Kidney (tissue), 13 donors: ENCODE measurements at regions not wholly inside any gene's neighbourhood (a gene's known extent, or its start where the extent isn't known, plus 50 kb on each side); places are given as distances from the start of the nearest gene placed in this dataset.

Experiments
- DNase-seq, 5 donors: peaks; one replicate each; pipeline ENCODE4 v3.0.0-alpha.2; 2013 to 2020
- FAIRE-seq: peaks from 2 replicates; lab custom pipeline; 2012; peaks lifted over from hg19 to GRCh38; lab: Jason Lieb, UNC
- H3K27ac ChIP-seq, 2 donors: one replicate each; pipeline ENCODE4 v1.7.0; 2013; ENCODE audit warnings: low read depth in 2 of 2, low read length in 2 of 2, inconsistent platforms in 1 of 2
- H3K27me3 ChIP-seq: one replicate; pipeline ENCODE4 v1.7.1; 2013; ENCODE audit warnings: low read length, inconsistent platforms; ENCODE audit not compliant: control insufficient read depth, insufficient read depth
- H3K36me3 ChIP-seq, 3 donors: one replicate each; pipeline versions ENCODE4 v1.7.0 to v1.7.1; 2013; ENCODE audit warnings: low read length in 3 of 3, control low read depth in 1 of 3, inconsistent platforms in 1 of 3; ENCODE audit not compliant: insufficient read depth in 3 of 3, control insufficient read depth in 2 of 3
- H3K4me1 ChIP-seq, 3 donors: one replicate each; pipeline versions ENCODE4 v1.7.0 to v1.7.1; 2013; ENCODE audit warnings: low read length in 3 of 3, inconsistent platforms in 1 of 3, low read depth in 1 of 3; ENCODE audit not compliant: control insufficient read depth in 2 of 3, insufficient read depth in 2 of 3
- H3K4me3 ChIP-seq, 3 donors: one replicate each; pipeline versions ENCODE4 v1.7.0 to v1.8.1; 2013; ENCODE audit warnings: low read length in 3 of 3, control low read depth in 1 of 3, inconsistent platforms in 1 of 3
- H3K9ac ChIP-seq, 3 donors: one replicate each; pipeline versions ENCODE4 v1.7.0 to v1.7.1; 2013; ENCODE audit warnings: low read length in 3 of 3, control low read depth in 1 of 3, inconsistent platforms in 1 of 3
- H3K9me3 ChIP-seq, 3 donors: one replicate each; pipeline versions ENCODE4 v1.7.0 to v1.7.1; 2013; ENCODE audit warnings: low read length in 3 of 3, control low read depth in 1 of 3, inconsistent platforms in 1 of 3; ENCODE audit not compliant: control insufficient read depth in 2 of 3, insufficient read depth in 1 of 3
- CTCF ChIP-seq: IDR thresholded peaks from 3 replicates; pipeline ENCODE4 v1.5.1; 2012; ENCODE audit warnings: mild to moderate bottlenecking, moderate library complexity, borderline replicate concordance; ENCODE audit not compliant: insufficient read depth; ENCODE audit errors: extremely low read depth
- intact Hi-C: fragments of 100-400 bp; cut with DNase I; formaldehyde crosslinking; loops from one replicate; pipeline ENCODE4 v1.11.1; 2022
- donor health status: control.
- donor health status: control.
- donor health status: control.
- donor health status: control.
- donor health status: control.
- donor health status: DM: yes; HTN: yes; CAD: no.
- donor health status: Normal renal cell carcinoma (clear cell type).

- H3K36me3 ChIP-seq, result no peaks in the 10 kb centered on the region
- DNase-seq (no peak), FAIRE-seq (no peak)
- H3K27me3 ChIP-seq, result no peaks in the 10 kb centered on the region
- intact Hi-C loops, result no loop called here
- H3K4me3 ChIP-seq, result no peak overlapping the region
- peaks cover 0 to 3% (median 0%) of the 10 kb centered on the region in 3 donors for H3K9me3 ChIP-seq
- peaks cover 0 to 2% (median 0%) of the 10 kb centered on the region in 3 donors for H3K4me1 ChIP-seq
- H3K27ac ChIP-seq, result no peak overlapping the region
- TF ChIP-seq CTCF, result no peak
- H3K9ac ChIP-seq, result no peak overlapping the region
Observed at GRCh38 chr2:6773694-6774044, 92.0 kb downstream of the CMPK2 start.

- DNase-seq (no peak), FAIRE-seq (no peak)
- Histone ChIP-seq H3K36me3 (no peaks in the 10 kb centered on the region), H3K4me3 (no peak overlapping the region), H3K27ac (no peak overlapping the region), H3K27me3 (no peaks in the 10 kb centered on the region), H3K4me1 (peaks cover 0 to 4% (median 0%) of the 10 kb centered on the region in 3 donors), H3K9me3 (no peaks in the 10 kb centered on the region), H3K9ac (no peak overlapping the region)
- intact Hi-C loops, result no loop called here
- TF ChIP-seq CTCF, result no peak
Observed at GRCh38 chr2:6776125-6776524, 89.6 kb downstream of the CMPK2 start.

- Histone ChIP-seq H3K4me3 (no peak overlapping the region), H3K36me3 (no peaks in the 10 kb centered on the region), H3K9me3 (no peaks in the 10 kb centered on the region), H3K9ac (no peak overlapping the region), H3K27ac (no peak overlapping the region), H3K27me3 (no peaks in the 10 kb centered on the region), H3K4me1 (peaks cover 0 to 7% (median 0%) of the 10 kb centered on the region in 3 donors)
- no peak for DNase-seq
- no peak for FAIRE-seq
- TF ChIP-seq CTCF, result no peak
- intact Hi-C loops, result no loop called here
Observed at GRCh38 chr2:6777626-6778025, 88.1 kb downstream of the CMPK2 start.

- Histone ChIP-seq H3K9ac (peak overlapping the region in 1 of 3 donors; percentile 7), H3K27ac (no peak overlapping the region), H3K4me3 (peak overlapping the region in 1 of 3 donors; percentile 23), H3K9me3 (no peaks in the 10 kb centered on the region), H3K4me1 (peaks cover 0 to 5% (median 0%) of the 10 kb centered on the region in 3 donors), H3K27me3 (no peaks in the 10 kb centered on the region), H3K36me3 (no peaks in the 10 kb centered on the region)
- DNase-seq (peak; percentile 75 to 94 (median 81)), FAIRE-seq (no peak)
- intact Hi-C loops, result no loop called here
- TF ChIP-seq CTCF, result no peak
Observed at GRCh38 chr2:6780765-6781274, 84.9 kb downstream of the CMPK2 start.
